ENCODE measurements at regions not wholly inside any gene's neighbourhood (a gene's known extent, or its start where the extent isn't known, plus 50 kb on each side); places are given as distances from the start of the nearest gene placed in this dataset.
"Not testable (repeated sequence)": the region's sequence is repeated elsewhere in the genome, so short reads cannot be mapped to it uniquely, and the experiment has no call there.

DNA sequence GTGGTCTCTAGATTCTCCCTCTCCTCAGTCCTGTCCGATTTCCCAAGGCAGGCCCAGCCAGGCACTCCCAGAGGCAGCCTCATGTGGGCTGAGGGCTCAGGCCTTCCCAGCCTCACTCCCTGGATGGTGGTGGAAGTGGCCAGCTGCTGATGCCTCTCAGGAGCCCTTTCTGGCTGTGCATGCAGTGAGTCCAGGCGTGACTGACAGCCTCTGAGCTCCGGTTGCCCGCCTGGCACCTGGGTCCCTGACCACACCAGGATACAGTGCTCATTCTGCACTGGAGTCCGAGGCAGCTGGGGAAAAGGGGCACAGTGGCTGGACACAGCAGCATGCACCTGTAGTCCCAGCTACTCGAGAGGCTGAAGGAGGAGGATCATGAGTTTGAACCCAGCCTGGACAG lies 132.6 kb downstream of the CUL2 start:
- CTCF ChIA-PET, result no interaction called here
- DNase-seq, result no peak
- Mint-ChIP-seq H3K4me1 (no peaks in the 10 kb centered on the region), H3K9me3 (no peaks in the 10 kb centered on the region), H3K4me3 (no peak overlapping the region), H3K27me3 (no peaks in the 10 kb centered on the region), H3K36me3 (no peaks in the 10 kb centered on the region), H3K27ac (no peak overlapping the region)

DNA sequence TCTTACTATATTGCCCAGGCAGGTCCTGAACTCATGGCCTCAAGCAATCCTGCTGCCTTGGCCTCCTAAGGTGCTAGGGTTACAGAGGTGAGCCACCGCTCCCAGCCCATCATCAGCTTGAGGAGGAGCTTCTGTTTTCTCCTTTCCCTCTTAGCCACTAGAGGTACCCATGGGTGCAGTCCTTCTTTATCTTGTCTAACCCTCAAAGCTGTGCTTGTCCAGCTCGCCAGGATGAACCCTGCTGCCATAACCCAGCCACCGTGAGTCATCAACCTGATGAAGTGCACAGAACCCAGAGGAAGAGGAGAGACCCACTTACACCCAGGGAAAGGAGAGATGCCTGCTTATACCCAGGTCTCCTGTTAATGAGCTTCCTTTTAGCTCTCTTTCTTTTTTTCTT lies 133.4 kb downstream of the CUL2 start:
- H3K27ac Mint-ChIP-seq, result no peak overlapping the region
- H3K27me3 Mint-ChIP-seq, result no peaks in the 10 kb centered on the region
- CTCF ChIA-PET, result no interaction called here
- H3K4me1 Mint-ChIP-seq, result no peaks in the 10 kb centered on the region
- DNase-seq, result no peak
- H3K4me3 Mint-ChIP-seq, result no peak overlapping the region
- no peaks in the 10 kb centered on the region for H3K36me3 Mint-ChIP-seq
- no peaks in the 10 kb centered on the region for H3K9me3 Mint-ChIP-seq

DNA sequence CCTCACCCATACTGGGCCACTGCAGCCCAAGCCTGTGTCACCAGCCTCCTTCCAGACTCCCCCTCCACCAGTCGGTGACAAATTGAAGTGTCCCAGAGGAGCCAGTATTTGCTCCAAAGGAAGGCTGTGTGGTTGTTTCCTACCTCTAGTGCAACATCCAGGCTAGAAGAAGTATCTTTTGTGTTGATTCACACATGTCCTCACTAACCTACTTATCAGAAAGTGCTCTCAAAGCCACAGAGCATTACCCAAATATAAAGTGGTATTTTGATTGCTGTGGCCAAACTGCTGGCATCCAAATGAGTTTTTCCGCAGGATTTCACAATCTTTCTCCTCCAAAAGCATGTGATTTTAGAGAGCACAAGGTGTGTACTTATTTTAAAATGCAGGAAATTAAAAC lies 134.8 kb downstream of the CUL2 start:
- H3K4me3 Mint-ChIP-seq, result no peak overlapping the region
- H3K36me3 Mint-ChIP-seq, result no peaks in the 10 kb centered on the region
- H3K4me1 Mint-ChIP-seq, result no peaks in the 10 kb centered on the region
- no peaks in the 10 kb centered on the region for H3K27me3 Mint-ChIP-seq
- no peak overlapping the region for H3K27ac Mint-ChIP-seq
- CTCF ChIA-PET, result no interaction called here
- no peaks in the 10 kb centered on the region for H3K9me3 Mint-ChIP-seq
- DNase-seq, result no peak

DNA sequence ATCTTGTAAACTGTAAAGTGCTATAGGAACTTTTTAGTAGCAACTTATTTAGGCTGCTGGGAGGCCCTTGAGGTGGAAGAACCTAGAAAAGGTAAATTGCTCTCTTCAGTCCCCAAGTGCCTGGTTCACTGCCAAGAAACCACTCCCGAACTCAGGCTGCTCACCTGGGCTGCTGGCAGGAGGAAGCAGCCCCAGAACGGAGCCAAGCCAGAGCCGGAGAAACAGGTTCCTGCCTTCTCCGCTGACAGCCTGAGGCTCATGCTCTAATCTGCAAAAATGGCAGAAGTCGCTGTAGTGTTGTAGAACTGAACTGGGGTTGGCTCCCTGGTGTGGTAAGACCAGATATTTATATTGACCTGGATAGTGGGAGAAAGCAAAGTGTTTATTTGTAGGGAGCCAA lies 136.0 kb downstream of the CUL2 start:
- Mint-ChIP-seq H3K4me1 (no peaks in the 10 kb centered on the region), H3K27ac (no peak overlapping the region), H3K9me3 (no peaks in the 10 kb centered on the region), H3K4me3 (no peak overlapping the region), H3K27me3 (no peaks in the 10 kb centered on the region), H3K36me3 (no peaks in the 10 kb centered on the region)
- CTCF ChIA-PET, result no interaction called here
- no peak for DNase-seq

DNA sequence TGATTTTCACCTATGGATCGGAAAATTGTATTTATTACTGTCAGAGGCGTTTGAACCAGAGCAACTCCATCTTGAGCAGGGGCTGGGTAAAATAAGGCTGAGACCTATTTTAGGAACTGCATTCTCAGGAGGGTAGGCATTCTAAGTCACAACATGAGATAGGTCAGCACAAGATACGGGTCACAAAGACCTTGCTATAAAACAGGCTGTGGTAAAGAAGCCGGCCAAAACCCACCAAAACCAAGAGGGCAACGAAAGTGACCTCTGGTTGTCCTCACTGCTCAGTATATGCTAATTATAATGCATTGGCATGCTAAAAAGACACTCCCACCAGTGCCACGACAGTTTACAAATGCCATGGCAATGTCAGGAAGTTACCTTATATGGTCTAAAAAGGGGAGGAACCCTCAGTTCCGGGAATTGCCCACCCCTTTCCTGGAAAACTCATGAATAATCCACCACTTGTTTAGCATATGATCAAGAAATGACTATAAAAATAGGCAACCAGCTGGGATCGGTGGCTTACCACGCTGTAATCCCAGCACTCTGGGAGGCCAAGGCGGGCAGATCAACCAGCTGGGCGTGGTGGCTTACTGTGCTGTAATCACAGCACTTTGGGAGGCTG lies 136.3 kb upstream of the PARD3 start:
- H3K4me3 Mint-ChIP-seq, DNase-seq, H3K27ac Mint-ChIP-seq, H3K9me3 Mint-ChIP-seq, H3K36me3 Mint-ChIP-seq, H3K4me1 Mint-ChIP-seq, CTCF ChIA-PET, H3K27me3 Mint-ChIP-seq: not testable (repeated sequence)

DNA sequence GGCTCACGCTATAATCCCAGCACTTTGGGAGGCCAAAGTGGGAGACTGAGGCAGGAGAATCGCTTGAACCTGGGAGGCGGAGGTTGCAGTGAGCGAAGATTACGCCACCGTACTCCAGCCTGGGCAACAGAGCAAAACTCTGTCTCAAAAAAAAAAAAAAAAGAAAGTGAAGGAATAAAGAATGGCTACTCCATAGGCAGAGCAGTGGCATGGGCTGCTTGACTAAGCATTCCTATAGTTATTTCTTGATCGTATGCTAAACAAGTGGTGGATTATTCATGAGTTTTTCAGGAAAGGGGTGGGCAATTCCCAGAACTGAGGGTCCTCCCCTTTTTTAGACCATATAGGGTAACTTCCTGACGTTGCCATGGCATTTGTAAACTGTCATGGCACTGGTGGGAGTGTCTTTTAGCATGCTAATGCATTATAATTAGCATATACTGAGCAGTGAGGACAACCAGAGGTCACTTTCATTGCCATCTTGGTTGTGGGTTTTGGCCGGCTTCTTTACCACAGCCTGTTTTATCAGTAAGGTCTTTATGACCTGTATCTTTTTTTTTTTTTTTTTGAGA lies 130.9 kb upstream of the PARD3 start:
- CTCF ChIA-PET, H3K27me3 Mint-ChIP-seq, DNase-seq, H3K27ac Mint-ChIP-seq, H3K9me3 Mint-ChIP-seq, H3K4me1 Mint-ChIP-seq, H3K4me3 Mint-ChIP-seq, H3K36me3 Mint-ChIP-seq: not testable (repeated sequence)

DNA sequence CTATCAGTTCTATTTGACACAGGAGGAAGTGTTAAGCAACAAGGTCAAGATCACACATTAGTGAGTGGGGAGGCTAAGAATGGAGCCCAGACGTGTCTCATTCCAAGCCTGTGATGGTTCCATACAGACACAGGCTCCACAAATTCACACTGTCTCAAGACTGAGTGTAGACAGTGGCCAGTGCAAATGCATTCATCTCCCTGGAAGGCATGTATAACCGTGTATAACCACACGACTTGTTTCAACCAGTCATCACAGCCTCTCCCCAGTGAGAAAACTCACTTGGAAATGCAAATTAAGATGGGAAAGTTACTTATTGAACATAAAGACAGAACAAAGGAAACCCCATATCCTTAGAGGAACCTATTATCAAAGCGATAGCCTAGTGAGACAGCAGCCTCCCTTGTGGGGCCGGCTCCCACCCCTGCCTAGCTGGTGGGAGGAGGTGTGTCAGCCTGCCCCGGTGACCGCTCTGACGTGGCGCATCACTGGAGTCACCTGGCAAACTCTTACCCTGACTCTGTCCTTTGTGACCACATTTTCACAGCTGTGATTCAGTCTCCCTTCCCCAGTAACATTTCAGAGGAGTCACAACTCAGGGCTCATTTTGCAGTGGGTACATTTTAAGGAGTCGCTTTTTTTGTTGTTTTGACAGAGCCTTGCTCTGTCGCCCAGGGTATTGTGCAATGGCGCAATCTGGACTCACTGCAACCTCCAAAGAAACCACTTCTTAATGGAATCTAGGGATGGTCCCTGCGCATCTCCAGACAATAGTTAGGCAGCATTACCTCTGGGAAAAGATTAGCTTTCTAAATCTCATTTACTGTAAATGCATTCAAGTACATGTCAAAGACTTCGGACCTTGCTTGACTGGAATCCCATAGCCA lies 126.6 kb upstream of the PARD3 start:
- Mint-ChIP-seq H3K4me1 (no peaks in the 10 kb centered on the region), H3K4me3 (no peak overlapping the region), H3K27ac (no peak overlapping the region), H3K27me3 (no peaks in the 10 kb centered on the region), H3K9me3 (no peaks in the 10 kb centered on the region), H3K36me3 (no peaks in the 10 kb centered on the region)
- no peak for DNase-seq
- CTCF ChIA-PET, result no interaction called here

DNA sequence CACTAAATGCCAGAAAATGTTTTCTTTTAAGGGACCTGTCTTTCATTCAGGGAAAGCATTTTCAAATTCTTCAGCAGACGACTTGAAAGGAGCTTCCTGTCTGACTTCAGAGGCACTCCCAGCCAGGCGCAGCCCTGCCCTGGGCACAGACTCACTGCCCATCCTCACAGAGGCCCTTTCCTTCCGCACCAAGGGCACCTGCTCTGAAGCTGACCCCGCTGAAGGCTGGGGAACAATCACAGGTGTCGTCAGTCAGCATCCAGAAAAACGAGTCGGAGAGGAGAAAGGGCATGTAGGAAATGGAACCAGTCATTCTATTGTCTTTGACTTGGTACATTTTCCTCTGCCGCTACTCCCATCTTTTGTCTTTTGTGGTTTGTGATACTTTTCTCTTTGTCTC lies 125.3 kb upstream of the PARD3 start:
- Mint-ChIP-seq H3K36me3 (no peaks in the 10 kb centered on the region), H3K27me3 (no peaks in the 10 kb centered on the region), H3K9me3 (no peaks in the 10 kb centered on the region), H3K4me1 (no peaks in the 10 kb centered on the region), H3K27ac (no peak overlapping the region), H3K4me3 (no peak overlapping the region)
- DNase-seq, result no peak
- CTCF ChIA-PET, result no interaction called here

DNA sequence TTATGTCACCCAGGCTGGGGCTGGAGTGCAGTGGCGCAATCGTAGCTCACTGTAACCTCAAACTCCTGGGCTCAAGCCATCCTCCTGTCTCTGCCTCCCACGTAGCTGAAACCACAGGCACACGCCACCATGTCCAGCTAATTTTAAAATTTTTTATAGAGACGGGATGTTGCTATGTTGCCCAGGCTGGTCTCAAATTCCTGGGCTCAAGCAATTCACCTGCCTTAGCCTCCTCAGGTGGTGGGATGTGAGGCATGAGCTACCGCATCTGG lies 123.2 kb upstream of the PARD3 start:
- peaks cover 4% of the 10 kb centered on the region for H3K27me3 Mint-ChIP-seq
- H3K9me3 Mint-ChIP-seq, result no peaks in the 10 kb centered on the region
- H3K4me3 Mint-ChIP-seq, result no peak overlapping the region
- DNase-seq, result no peak
- H3K36me3 Mint-ChIP-seq, result no peaks in the 10 kb centered on the region
- no peak overlapping the region for H3K27ac Mint-ChIP-seq
- CTCF ChIA-PET, result no interaction called here
- no peaks in the 10 kb centered on the region for H3K4me1 Mint-ChIP-seq

DNA sequence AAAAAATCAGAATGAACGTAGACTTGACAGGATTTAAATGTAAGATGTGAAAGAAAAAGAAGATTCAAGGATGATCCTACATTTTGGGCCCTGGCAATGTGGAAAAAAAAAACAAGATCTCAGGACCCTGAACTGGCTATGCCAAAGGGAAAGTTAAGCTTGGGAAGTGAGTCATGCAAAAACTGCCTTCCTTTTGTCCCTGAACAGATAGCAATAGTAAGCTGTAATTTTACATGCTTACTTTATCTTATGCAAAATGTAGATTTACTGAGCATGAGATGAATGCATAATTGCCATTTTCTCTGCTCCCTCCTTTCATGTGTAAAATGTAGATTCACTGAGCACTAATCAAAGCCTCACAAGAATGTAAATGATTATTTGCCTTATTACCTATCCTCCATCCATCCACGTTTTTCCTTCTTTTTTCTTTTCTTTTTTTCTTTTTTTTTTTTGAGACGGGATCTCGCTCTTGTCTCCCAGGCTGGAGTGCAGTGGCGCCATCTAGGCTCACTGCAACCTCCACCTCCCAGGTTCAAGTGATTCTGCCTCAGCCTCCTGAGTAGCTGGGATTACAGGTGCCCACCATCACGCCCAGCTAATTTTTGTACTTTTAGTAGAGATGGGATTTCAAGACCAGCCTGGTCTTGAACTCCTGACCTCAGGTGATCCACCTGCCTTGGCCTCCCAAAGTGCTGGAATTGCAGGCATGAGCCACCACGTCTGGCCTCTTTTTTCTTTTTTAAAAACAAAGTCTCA lies 122.7 kb upstream of the PARD3 start:
- H3K27me3 Mint-ChIP-seq, H3K4me3 Mint-ChIP-seq, DNase-seq, H3K36me3 Mint-ChIP-seq, H3K9me3 Mint-ChIP-seq, H3K27ac Mint-ChIP-seq, H3K4me1 Mint-ChIP-seq: not testable (repeated sequence)
- CTCF ChIA-PET, result interaction anchor here (0.6 kb wide), 1 partner anchor 23 kb away, joined by 3 read pairs; no protein-coding TSS in a partner anchor

DNA sequence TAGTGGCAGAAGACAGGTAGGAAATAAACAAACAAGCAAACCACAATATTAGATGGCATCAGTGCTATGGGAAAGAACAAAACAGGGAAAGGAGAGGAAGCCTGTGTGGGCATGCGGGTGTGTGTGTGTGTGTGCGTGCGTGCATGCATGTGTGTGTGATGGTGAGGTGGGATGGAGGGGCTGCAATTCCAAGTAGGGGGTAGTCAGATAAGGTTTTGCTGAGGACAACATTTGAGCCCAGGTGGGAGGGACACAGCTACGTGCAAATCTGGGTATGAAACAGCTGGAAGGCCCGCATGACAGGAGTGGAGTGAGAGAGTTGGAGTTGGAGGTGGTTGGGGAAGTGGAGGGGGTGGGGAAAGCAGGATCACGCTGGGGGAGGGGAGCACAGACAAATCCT lies 121.0 kb upstream of the PARD3 start:
- Mint-ChIP-seq H3K9me3 (no peaks in the 10 kb centered on the region), H3K36me3 (no peaks in the 10 kb centered on the region), H3K27ac (no peak overlapping the region), H3K27me3 (peaks cover 4% of the 10 kb centered on the region), H3K4me3 (no peak overlapping the region), H3K4me1 (no peaks in the 10 kb centered on the region)
- CTCF ChIA-PET, result no interaction called here
- no peak for DNase-seq

DNA sequence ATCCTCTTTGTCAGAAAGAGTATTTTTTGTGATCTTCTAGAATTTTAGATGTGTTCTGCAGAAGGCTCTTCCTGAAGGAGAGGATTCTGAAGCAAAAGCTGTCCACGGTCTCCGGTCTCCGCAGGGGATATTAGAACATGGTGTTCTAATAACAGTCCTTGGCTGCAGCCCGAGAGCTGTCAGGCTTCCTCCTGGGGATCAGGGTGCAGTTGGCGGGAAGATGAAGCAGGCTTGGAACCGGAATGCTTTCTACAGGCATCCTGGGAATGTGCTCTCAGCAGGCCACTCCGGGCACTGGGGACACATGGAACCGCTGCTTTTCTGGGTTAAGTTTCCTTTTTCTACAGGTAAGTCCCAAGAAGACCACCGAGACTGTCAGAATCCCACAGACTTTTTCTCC lies 118.6 kb upstream of the PARD3 start:
- CTCF ChIA-PET, result no interaction called here
- H3K36me3 Mint-ChIP-seq, result no peaks in the 10 kb centered on the region
- no peak overlapping the region for H3K4me3 Mint-ChIP-seq
- H3K27ac Mint-ChIP-seq, result no peak overlapping the region
- DNase-seq, result no peak
- no peaks in the 10 kb centered on the region for H3K4me1 Mint-ChIP-seq
- H3K9me3 Mint-ChIP-seq, result no peaks in the 10 kb centered on the region
- peaks cover 4% of the 10 kb centered on the region for H3K27me3 Mint-ChIP-seq

DNA sequence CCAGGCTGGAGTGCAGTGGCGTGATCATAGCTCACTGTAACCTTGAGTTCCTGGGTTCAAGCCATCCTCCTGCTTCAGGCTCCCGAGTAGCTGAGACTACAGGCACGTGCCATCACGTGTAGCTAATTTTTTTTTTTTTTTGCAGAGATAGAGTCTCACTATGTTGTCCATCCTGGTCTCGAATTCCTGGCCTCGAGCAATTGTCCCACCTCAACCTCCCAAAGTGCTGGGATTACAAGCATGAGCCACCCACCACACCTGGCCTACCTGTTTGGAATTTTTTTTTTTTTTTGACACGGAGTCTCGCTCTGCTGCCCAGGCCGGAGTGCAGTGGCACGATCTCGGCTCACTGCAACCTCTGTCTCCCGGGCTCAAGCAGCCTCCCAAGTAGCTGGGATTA lies 117.1 kb upstream of the PARD3 start:
- Mint-ChIP-seq H3K27ac (no peak overlapping the region), H3K27me3 (peaks cover 4% of the 10 kb centered on the region), H3K4me1 (no peaks in the 10 kb centered on the region), H3K36me3 (no peaks in the 10 kb centered on the region), H3K4me3 (no peak overlapping the region), H3K9me3 (no peaks in the 10 kb centered on the region)
- CTCF ChIA-PET, result no interaction called here
- no peak for DNase-seq

DNA sequence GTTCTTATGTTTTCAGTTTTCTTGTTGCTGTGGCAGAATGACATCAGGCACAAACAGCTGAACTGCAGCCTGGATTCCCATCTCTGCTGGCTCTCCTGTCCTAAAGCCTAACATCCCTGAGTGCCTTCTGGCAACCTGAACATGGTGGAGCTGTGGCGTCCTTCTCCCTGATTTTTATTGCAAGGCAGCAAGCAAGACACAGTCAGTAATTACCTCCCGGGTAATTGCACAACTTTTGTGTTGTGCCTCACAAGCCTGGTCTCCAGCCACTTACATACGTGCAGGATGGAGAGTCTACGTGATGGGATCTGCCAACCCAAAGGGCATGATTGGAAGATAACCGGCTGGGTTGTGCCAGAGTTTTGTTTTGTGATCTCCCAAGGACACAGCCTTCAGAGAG lies 116.1 kb upstream of the PARD3 start:
- no peaks in the 10 kb centered on the region for H3K36me3 Mint-ChIP-seq
- H3K27me3 Mint-ChIP-seq, result peaks cover 4% of the 10 kb centered on the region
- no peak overlapping the region for H3K4me3 Mint-ChIP-seq

DNA sequence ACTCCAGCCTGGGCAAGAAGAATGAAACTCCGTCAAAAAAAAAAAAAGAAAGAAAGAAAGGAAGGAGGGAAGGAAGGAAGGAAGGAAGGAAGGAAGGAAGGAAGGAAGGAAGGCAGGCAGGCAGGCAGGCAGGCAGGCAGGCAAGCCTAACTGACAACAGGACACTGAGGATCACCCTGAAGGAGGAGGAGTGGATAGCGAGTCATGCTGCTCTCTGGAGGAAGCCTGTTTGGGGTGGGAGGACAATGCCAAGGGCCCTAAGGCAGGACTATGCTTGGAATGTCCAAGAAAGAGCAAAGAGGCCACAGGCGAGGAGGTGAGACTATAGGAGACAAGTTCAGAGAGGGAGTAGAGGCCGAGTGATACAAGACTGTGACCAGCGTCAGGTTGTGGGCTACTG lies 107.0 kb upstream of the PARD3 start:
- H3K4me1 Mint-ChIP-seq, result no peaks in the 10 kb centered on the region
- H3K36me3 Mint-ChIP-seq, result no peaks in the 10 kb centered on the region
- no peak for DNase-seq
- CTCF ChIA-PET, result no interaction called here
- H3K27me3 Mint-ChIP-seq, result peaks cover 5% of the 10 kb centered on the region
- no peak overlapping the region for H3K4me3 Mint-ChIP-seq
- no peak overlapping the region for H3K27ac Mint-ChIP-seq
- peaks cover 9% of the 10 kb centered on the region for H3K9me3 Mint-ChIP-seq

More for the DNA sequence above, 116.1 kb upstream of the PARD3 start:
- no peak overlapping the region for H3K27ac Mint-ChIP-seq
- H3K9me3 Mint-ChIP-seq, result no peaks in the 10 kb centered on the region
- H3K4me1 Mint-ChIP-seq, result no peaks in the 10 kb centered on the region
- CTCF ChIA-PET, result interaction anchor here (0.6 kb wide), 1 partner anchor 86 kb away, joined by 3 read pairs; no protein-coding TSS in a partner anchor
- DNase-seq, result no peak

All from activated naive CD4-positive, alpha-beta T cell treated with anti-CD3 and anti-CD28 coated beads, Interleukin-2, amount 10 ng/mL, durations not matched to agents 7 days and 5 days (primary cell).